HL-60 (cell line): ENCODE measurements at regions not wholly inside any gene's neighbourhood (a gene's known extent, or its start where the extent isn't known, plus 50 kb on each side); places are given as distances from the start of the nearest gene placed in this dataset.

Source experiments
- TF ChIP-seq, protein P1 (sequence below): IDR thresholded peaks from one replicate; pipeline ENCODE4 v1.5.1; 2011; ENCODE audit warnings: low read length, control low read depth, inconsistent platforms; ENCODE audit not compliant: insufficient read depth
- TF ChIP-seq, protein P2 (sequence below): IDR thresholded peaks from 2 replicates; pipeline ENCODE4 v1.6.1; 2012; ENCODE audit warnings: low read depth; ENCODE audit not compliant: insufficient replicate concordance

DNA sequence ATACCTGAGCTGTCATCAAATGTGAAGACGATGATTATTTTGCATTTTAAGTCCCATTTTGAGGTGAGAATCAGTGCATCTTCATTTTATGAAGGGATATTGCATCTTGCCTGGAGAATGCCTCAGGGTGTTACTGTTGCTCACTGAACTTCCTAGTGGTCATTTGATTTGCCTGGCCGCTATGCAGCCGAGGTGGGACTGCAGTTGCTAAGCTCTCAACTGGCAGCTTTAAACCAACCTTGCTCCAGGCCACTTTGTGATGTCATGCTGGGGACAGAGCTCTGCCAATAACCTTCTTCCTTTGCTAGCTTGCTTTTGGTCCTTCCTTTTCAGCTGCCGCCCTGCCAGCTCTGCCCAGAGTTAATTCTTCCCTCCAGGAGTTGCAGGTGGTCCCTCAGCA lies 409.4 kb upstream of the B3GAT1 start:
- TF ChIP-seq, protein P1, sequence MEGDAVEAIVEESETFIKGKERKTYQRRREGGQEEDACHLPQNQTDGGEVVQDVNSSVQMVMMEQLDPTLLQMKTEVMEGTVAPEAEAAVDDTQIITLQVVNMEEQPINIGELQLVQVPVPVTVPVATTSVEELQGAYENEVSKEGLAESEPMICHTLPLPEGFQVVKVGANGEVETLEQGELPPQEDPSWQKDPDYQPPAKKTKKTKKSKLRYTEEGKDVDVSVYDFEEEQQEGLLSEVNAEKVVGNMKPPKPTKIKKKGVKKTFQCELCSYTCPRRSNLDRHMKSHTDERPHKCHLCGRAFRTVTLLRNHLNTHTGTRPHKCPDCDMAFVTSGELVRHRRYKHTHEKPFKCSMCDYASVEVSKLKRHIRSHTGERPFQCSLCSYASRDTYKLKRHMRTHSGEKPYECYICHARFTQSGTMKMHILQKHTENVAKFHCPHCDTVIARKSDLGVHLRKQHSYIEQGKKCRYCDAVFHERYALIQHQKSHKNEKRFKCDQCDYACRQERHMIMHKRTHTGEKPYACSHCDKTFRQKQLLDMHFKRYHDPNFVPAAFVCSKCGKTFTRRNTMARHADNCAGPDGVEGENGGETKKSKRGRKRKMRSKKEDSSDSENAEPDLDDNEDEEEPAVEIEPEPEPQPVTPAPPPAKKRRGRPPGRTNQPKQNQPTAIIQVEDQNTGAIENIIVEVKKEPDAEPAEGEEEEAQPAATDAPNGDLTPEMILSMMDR = no peak
- TF ChIP-seq, protein P2, sequence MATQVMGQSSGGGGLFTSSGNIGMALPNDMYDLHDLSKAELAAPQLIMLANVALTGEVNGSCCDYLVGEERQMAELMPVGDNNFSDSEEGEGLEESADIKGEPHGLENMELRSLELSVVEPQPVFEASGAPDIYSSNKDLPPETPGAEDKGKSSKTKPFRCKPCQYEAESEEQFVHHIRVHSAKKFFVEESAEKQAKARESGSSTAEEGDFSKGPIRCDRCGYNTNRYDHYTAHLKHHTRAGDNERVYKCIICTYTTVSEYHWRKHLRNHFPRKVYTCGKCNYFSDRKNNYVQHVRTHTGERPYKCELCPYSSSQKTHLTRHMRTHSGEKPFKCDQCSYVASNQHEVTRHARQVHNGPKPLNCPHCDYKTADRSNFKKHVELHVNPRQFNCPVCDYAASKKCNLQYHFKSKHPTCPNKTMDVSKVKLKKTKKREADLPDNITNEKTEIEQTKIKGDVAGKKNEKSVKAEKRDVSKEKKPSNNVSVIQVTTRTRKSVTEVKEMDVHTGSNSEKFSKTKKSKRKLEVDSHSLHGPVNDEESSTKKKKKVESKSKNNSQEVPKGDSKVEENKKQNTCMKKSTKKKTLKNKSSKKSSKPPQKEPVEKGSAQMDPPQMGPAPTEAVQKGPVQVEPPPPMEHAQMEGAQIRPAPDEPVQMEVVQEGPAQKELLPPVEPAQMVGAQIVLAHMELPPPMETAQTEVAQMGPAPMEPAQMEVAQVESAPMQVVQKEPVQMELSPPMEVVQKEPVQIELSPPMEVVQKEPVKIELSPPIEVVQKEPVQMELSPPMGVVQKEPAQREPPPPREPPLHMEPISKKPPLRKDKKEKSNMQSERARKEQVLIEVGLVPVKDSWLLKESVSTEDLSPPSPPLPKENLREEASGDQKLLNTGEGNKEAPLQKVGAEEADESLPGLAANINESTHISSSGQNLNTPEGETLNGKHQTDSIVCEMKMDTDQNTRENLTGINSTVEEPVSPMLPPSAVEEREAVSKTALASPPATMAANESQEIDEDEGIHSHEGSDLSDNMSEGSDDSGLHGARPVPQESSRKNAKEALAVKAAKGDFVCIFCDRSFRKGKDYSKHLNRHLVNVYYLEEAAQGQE = no peak
